CD4-positive, alpha-beta T cell (primary cell): ENCODE measurements at regions not wholly inside any gene's neighbourhood (a gene's known extent, or its start where the extent isn't known, plus 50 kb on each side); places are given as distances from the start of the nearest gene placed in this dataset.

ENCODE experiments used
- ATAC-seq: fragments of 200-7000 bp; cut with Tn5 transposase; one replicate; pipeline ENCODE4 v1.10.0; 2022; ENCODE audit warnings: mild to moderate bottlenecking; ENCODE audit not compliant: poor library complexity
- CTCF ChIA-PET: fragments of 350-600 bp; sonication (Branson Sonifier 250); formaldehyde crosslinking; loops from one replicate; lab custom pipeline; 2021; ENCODE audit warnings: antibody characterized with exemption, inconsistent platforms; lab: Charles Lee
- POLR2A ChIA-PET: fragments of 350-600 bp; sonication (Branson Sonifier 250); formaldehyde crosslinking; loops from one replicate; lab custom pipeline; 2021; ENCODE audit warnings: antibody characterized with exemption, inconsistent platforms; lab: Charles Lee
- DNase-seq, 14 experiments: peaks; one replicate each; pipeline ENCODE4 v3.0.0-alpha.2; 2013 to 2020; ENCODE audit warnings: mixed read lengths in 2 of 14
- H3K27ac ChIP-seq, 2 donors: one replicate each; pipeline versions ENCODE4 v1.5.1 to v1.7.0; 2013; ENCODE audit warnings: low read length in 2 of 2, low read depth in 1 of 2, mild to moderate bottlenecking in 1 of 2
- H3K27me3 ChIP-seq, 2 experiments: 1 replicate in 1 of 2; 2 replicates in 1 of 2; pipeline versions ENCODE4 v1.6.1 to v1.7.0; 2013; ENCODE audit warnings: low read length in 2 of 2, control low read depth in 1 of 2, mild to moderate bottlenecking in 1 of 2, moderate library complexity in 1 of 2; ENCODE audit not compliant: insufficient read depth in 2 of 2, control insufficient read depth in 1 of 2
- H3K36me3 ChIP-seq: one replicate; pipeline ENCODE4 v1.6.1; 2013; ENCODE audit warnings: low read length, control low read depth; ENCODE audit not compliant: insufficient read depth
- H3K4me1 ChIP-seq: one replicate; pipeline ENCODE4 v1.6.1; 2013; ENCODE audit warnings: low read length, control low read depth; ENCODE audit not compliant: insufficient read depth
- H3K4me3 ChIP-seq: one replicate; pipeline ENCODE4 v1.5.1; 2013; ENCODE audit warnings: mild to moderate bottlenecking, low read length, moderate library complexity
- H3K9me3 ChIP-seq, 2 experiments: 1 replicate in 1 of 2; 2 replicates in 1 of 2; pipeline versions ENCODE4 v1.6.1 to v1.7.0; 2013; ENCODE audit warnings: low read length in 2 of 2, mild to moderate bottlenecking in 2 of 2, control low read depth in 1 of 2, moderate library complexity in 1 of 2; ENCODE audit not compliant: control insufficient read depth in 1 of 2, insufficient read depth in 1 of 2
- H3K27ac Mint-ChIP-seq: one replicate; pipeline ENCODE4 v1.8.0; 2020; ENCODE audit warnings: mixed read lengths
- H3K27me3 Mint-ChIP-seq: one replicate; pipeline ENCODE4 v1.8.0; 2021; ENCODE audit warnings: mixed read lengths
- H3K36me3 Mint-ChIP-seq: one replicate; pipeline ENCODE4 v1.8.0; 2021; ENCODE audit warnings: low read depth, mixed read lengths
- H3K4me1 Mint-ChIP-seq: one replicate; pipeline ENCODE4 v1.8.0; 2021; ENCODE audit warnings: low read depth, mixed read lengths
- H3K4me3 Mint-ChIP-seq: one replicate; pipeline ENCODE4 v1.8.0; 2020; ENCODE audit warnings: mild to moderate bottlenecking, mixed read lengths
- H3K9me3 Mint-ChIP-seq: one replicate; pipeline ENCODE4 v1.8.0; 2020; ENCODE audit warnings: mixed read lengths
- intact Hi-C, 2 experiments: fragments of 100-400 bp; cut with DNase I in 1 of 2; cut with micrococcal nuclease in 1 of 2; formaldehyde crosslinking; loops; one replicate each; pipeline versions ENCODE4 v1.15.1 to v1.9.0; 2023 to 2025; cut with DNase I, micrococcal nuclease
- TF ChIP-seq, protein P1 (sequence below): fragments of 200-600 bp; IDR thresholded peaks from one replicate; pipeline ENCODE4 v1.8.0; 2022; ENCODE audit warnings: antibody characterized with exemption, mild to moderate bottlenecking

DNA sequence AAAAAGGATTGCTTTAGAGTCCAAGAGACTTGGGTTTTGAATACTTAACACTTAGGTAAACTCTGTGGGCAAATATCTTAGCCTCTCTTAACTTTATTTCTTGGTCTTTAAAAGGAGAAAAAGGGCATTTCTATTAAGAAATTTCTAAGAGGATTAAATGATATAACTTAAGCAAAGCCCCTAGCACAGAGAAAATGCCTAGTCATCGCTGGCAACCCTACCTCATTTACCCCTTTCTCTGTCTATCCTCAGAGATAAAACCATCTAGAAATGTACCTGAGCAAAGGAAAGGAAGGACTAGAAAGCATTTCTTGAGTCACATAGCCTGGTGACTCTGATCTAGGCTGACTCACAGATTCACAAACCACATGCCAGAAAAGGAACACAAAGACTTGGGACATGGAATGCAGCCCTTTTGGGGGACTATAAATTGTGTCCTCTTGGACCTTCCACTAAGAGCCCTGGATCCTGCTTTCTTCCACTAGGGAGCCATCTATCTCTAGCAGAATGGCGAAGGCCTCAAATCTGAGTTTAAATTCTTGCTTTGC lies 120.6 kb downstream of the FOXD1 start:
- H3K27ac Mint-ChIP-seq: no peak overlapping the region
- no peak overlapping the region for H3K4me3 Mint-ChIP-seq
- no peaks in the 10 kb centered on the region for H3K36me3 Mint-ChIP-seq
- ChIA-PET CTCF (no interaction called here), POLR2A (no interaction called here)
- TF ChIP-seq, protein P1, sequence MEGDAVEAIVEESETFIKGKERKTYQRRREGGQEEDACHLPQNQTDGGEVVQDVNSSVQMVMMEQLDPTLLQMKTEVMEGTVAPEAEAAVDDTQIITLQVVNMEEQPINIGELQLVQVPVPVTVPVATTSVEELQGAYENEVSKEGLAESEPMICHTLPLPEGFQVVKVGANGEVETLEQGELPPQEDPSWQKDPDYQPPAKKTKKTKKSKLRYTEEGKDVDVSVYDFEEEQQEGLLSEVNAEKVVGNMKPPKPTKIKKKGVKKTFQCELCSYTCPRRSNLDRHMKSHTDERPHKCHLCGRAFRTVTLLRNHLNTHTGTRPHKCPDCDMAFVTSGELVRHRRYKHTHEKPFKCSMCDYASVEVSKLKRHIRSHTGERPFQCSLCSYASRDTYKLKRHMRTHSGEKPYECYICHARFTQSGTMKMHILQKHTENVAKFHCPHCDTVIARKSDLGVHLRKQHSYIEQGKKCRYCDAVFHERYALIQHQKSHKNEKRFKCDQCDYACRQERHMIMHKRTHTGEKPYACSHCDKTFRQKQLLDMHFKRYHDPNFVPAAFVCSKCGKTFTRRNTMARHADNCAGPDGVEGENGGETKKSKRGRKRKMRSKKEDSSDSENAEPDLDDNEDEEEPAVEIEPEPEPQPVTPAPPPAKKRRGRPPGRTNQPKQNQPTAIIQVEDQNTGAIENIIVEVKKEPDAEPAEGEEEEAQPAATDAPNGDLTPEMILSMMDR: no peak
- intact Hi-C loops: no loop called here
- H3K4me1 Mint-ChIP-seq: no peaks in the 10 kb centered on the region
- Histone ChIP-seq H3K27me3 (peaks cover 7 to 9% of the 10 kb centered on the region in 2 experiments), H3K36me3 (no peaks in the 10 kb centered on the region), H3K27ac (no peak overlapping the region), H3K4me3 (no peak overlapping the region), H3K9me3 (no peaks in the 10 kb centered on the region), H3K4me1 (no peaks in the 10 kb centered on the region)
- DNase-seq: no peak
- ATAC-seq: no peak
- H3K27me3 Mint-ChIP-seq: peaks cover 74% of the 10 kb centered on the region
- peaks cover 8% of the 10 kb centered on the region for H3K9me3 Mint-ChIP-seq

DNA sequence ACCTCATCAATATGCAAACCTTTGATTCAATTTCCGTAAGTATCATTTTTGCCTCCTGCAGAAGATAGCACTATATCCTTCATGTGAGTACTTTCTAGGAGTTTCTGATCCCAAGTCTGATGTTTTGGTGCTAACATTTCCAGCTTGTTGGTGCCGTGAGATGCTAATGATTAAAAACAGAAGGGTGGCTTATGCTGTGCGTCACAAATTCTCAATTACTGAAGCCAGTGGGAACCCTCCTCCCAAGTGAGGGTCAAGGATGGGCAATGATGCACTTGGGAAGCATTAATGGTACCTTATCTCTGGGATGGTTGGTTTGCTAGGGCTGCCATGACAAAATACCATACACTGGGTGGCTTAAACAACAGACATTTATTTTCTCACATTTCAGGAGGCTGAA lies 123.0 kb downstream of the FOXD1 start:
- H3K9me3 Mint-ChIP-seq: no peaks in the 10 kb centered on the region
- TF ChIP-seq, protein P1: no peak
- H3K4me3 Mint-ChIP-seq: no peak overlapping the region
- peaks cover 63% of the 10 kb centered on the region for H3K27me3 Mint-ChIP-seq
- ChIA-PET POLR2A (no interaction called here), CTCF (no interaction called here)
- no peak overlapping the region for H3K27ac Mint-ChIP-seq
- H3K4me1 Mint-ChIP-seq: no peaks in the 10 kb centered on the region
- no peaks in the 10 kb centered on the region for H3K36me3 Mint-ChIP-seq
- intact Hi-C loops: no loop called here
- H3K36me3 ChIP-seq: no peaks in the 10 kb centered on the region
- H3K9me3 ChIP-seq: no peaks in the 10 kb centered on the region
- DNase-seq (no peak), ATAC-seq (no peak)
- no peaks in the 10 kb centered on the region for H3K4me1 ChIP-seq
- no peak overlapping the region for H3K4me3 ChIP-seq
- peaks cover 10 to 13% of the 10 kb centered on the region in 2 experiments for H3K27me3 ChIP-seq
- H3K27ac ChIP-seq: no peak overlapping the region

DNA sequence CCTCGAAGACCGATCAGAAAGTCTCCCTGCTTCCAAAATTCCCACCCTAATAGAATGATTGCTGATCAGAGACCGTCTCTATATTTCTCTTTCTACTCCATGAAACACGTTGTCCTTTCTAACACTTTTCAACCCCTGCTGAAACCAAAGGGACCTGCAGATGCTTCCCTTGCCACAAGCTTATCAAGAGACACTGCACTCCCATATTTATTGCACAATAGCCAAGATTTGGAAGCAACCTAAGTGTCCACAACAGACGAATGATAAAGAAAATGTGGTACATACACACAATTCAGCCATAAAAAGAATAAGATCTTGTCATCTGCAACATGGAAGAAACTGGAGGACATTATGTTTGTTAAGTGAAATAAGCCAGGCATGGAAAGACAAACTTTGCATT lies 125.1 kb downstream of the FOXD1 start:
- Mint-ChIP-seq H3K27ac (no peak overlapping the region), H3K4me1 (no peaks in the 10 kb centered on the region), H3K9me3 (no peaks in the 10 kb centered on the region), H3K36me3 (no peaks in the 10 kb centered on the region), H3K27me3 (peaks cover 65% of the 10 kb centered on the region), H3K4me3 (no peak overlapping the region)
- Histone ChIP-seq H3K27ac (no peak overlapping the region), H3K27me3 (peaks cover 10 to 28% of the 10 kb centered on the region in 2 experiments), H3K9me3 (no peaks in the 10 kb centered on the region), H3K4me1 (no peaks in the 10 kb centered on the region), H3K4me3 (no peak overlapping the region), H3K36me3 (no peaks in the 10 kb centered on the region)
- no peak for DNase-seq
- TF ChIP-seq, protein P1: no peak
- intact Hi-C loops: no loop called here
- ChIA-PET CTCF (no interaction called here), POLR2A (no interaction called here)
- ATAC-seq: no peak
